DND-41 (cell line): ENCODE measurements at regions not wholly inside any gene's neighbourhood (a gene's known extent, or its start where the extent isn't known, plus 50 kb on each side); places are given as distances from the start of the nearest gene placed in this dataset.

Experiments
- CTCF ChIP-seq: IDR thresholded peaks from 2 replicates; pipeline ENCODE4 v1.5.1; 2012; ENCODE audit warnings: borderline replicate concordance, low read length, moderate library complexity, mild to moderate bottlenecking; ENCODE audit not compliant: poor library complexity, severe bottlenecking; ENCODE audit errors: extremely low read depth
- EZH2 ChIP-seq: IDR thresholded peaks from 3 replicates; pipeline ENCODE4 v1.6.1; 2012; ENCODE audit warnings: borderline replicate concordance, low read depth, mild to moderate bottlenecking, moderate library complexity, low read length, inconsistent platforms; ENCODE audit not compliant: severe bottlenecking

- TF ChIP-seq CTCF = no peak
- no peak for TF ChIP-seq EZH2
Observed at GRCh38 chr6:7050872-7051779, 56.6 kb upstream of the RREB1 start.
